GM21825 (cell line): ENCODE measurements at regions not wholly inside any gene's neighbourhood (a gene's known extent, or its start where the extent isn't known, plus 50 kb on each side); places are given as distances from the start of the nearest gene placed in this dataset.

Source experiments
- ATAC-seq: cut with Tn5 transposase; IDR thresholded peaks from one replicate; pipeline ENCODE4 v1.9.1; 2021; ENCODE audit warnings: mild to moderate bottlenecking, moderate library complexity; ENCODE audit not compliant: unreplicated experiment

GRCh38 chr15:94059013-94059587 lies 172.3 kb upstream of the MCTP2 start:
- ATAC-seq: no peak

GRCh38 chr15:94057305-94057704 lies 174.1 kb upstream of the MCTP2 start:
- no peak for ATAC-seq

- ATAC-seq: no peak
These were observed 175.0 kb upstream of the MCTP2 start for GRCh38 chr15:94056314-94056713.

- ATAC-seq: no peak
These were observed 177.7 kb upstream of the MCTP2 start for GRCh38 chr15:94053626-94054025.

GRCh38 chr15:94052711-94053110 lies 178.7 kb upstream of the MCTP2 start:
- ATAC-seq: no peak

- no peak for ATAC-seq
These were observed 183.8 kb upstream of the MCTP2 start for GRCh38 chr15:94047566-94047965.

GRCh38 chr15:94042180-94042928 lies 189.0 kb upstream of the MCTP2 start:
- ATAC-seq: no peak

- ATAC-seq: no peak
These were observed 189.6 kb upstream of the MCTP2 start for GRCh38 chr15:94041746-94042145.

GRCh38 chr15:94040541-94041248 lies 190.7 kb upstream of the MCTP2 start:
- ATAC-seq: no peak

GRCh38 chr15:94036156-94036555 lies 195.2 kb upstream of the MCTP2 start:
- ATAC-seq: no peak

GRCh38 chr15:94033683-94034020 lies 197.7 kb upstream of the MCTP2 start:
- no peak for ATAC-seq

GRCh38 chr15:94033014-94033682 lies 198.2 kb upstream of the MCTP2 start:
- ATAC-seq: no peak

GRCh38 chr15:94032571-94032970 lies 198.8 kb upstream of the MCTP2 start:
- no peak for ATAC-seq

- no peak for ATAC-seq
These were observed 200.3 kb upstream of the MCTP2 start for GRCh38 chr15:94031072-94031471.

- ATAC-seq: no peak
These were observed 201.9 kb upstream of the MCTP2 start for GRCh38 chr15:94029495-94029894.

GRCh38 chr15:94028809-94029208 lies 202.6 kb upstream of the MCTP2 start:
- no peak for ATAC-seq

GRCh38 chr15:94028121-94028520 lies 203.2 kb upstream of the MCTP2 start:
- no peak for ATAC-seq

GRCh38 chr15:94027581-94027980 lies 203.8 kb upstream of the MCTP2 start:
- no peak for ATAC-seq

- no peak for ATAC-seq
These were observed 204.7 kb upstream of the MCTP2 start for GRCh38 chr15:94026458-94027304.

GRCh38 chr15:94023531-94023930 lies 207.8 kb upstream of the MCTP2 start:
- ATAC-seq: no peak
